ENCODE measurements at regions not wholly inside any gene's neighbourhood (a gene's known extent, or its start where the extent isn't known, plus 50 kb on each side); places are given as distances from the start of the nearest gene placed in this dataset.

- Histone ChIP-seq H3K27me3 (ENCODE audit: insufficient read depth in 3 of 3, low read length in 2 of 3) (no peaks in the 10 kb centered on the region), H3K36me3 (ENCODE audit: insufficient read depth in 1 of 2, low read depth in 1 of 2) (no peaks in the 10 kb centered on the region), H3K4me1 (no peaks in the 10 kb centered on the region), H3K4me3 (no peak overlapping the region), H3K27ac (no peak overlapping the region), H3K9me3 (no peaks in the 10 kb centered on the region)
- intact Hi-C loops (cut with DNase I): no loop called here
- no peak for ATAC-seq
- TF ChIP-seq, protein P1, sequence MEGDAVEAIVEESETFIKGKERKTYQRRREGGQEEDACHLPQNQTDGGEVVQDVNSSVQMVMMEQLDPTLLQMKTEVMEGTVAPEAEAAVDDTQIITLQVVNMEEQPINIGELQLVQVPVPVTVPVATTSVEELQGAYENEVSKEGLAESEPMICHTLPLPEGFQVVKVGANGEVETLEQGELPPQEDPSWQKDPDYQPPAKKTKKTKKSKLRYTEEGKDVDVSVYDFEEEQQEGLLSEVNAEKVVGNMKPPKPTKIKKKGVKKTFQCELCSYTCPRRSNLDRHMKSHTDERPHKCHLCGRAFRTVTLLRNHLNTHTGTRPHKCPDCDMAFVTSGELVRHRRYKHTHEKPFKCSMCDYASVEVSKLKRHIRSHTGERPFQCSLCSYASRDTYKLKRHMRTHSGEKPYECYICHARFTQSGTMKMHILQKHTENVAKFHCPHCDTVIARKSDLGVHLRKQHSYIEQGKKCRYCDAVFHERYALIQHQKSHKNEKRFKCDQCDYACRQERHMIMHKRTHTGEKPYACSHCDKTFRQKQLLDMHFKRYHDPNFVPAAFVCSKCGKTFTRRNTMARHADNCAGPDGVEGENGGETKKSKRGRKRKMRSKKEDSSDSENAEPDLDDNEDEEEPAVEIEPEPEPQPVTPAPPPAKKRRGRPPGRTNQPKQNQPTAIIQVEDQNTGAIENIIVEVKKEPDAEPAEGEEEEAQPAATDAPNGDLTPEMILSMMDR (IDR thresholded peaks at IDR 0.05): no peak
- 31 to 45% (median 33%) methylated on average over 9 of the region's 9 CpGs for WGBS, 3 donors
- no peak for DNase-seq
These were observed 591.2 kb downstream of the VRK1 start for GRCh38 chr14:97388408-97388807.

- peak; percentile 27 to 67 for DNase-seq
- H3K4me1 ChIP-seq: no peaks in the 10 kb centered on the region
- ATAC-seq: peak in 2 of 4 donors; percentile 31 to 51
- no peak overlapping the region for H3K27ac ChIP-seq
- no peak overlapping the region for H3K4me3 ChIP-seq
- TF ChIP-seq, protein P1 (IDR thresholded peaks at IDR 0.05): no peak
- H3K36me3 ChIP-seq (ENCODE audit: insufficient read depth in 1 of 2, low read depth in 1 of 2): no peaks in the 10 kb centered on the region
- intact Hi-C loops (cut with DNase I): no loop called here
- 43 to 53% (median 46%) methylated on average over 4 of the region's 4 CpGs for WGBS, 3 donors
- peaks cover 0 to 2% (median 0%) of the 10 kb centered on the region in 3 donors for H3K27me3 ChIP-seq (ENCODE audit: insufficient read depth in 3 of 3, low read length in 2 of 3)
- H3K9me3 ChIP-seq: no peaks in the 10 kb centered on the region
These were observed 593.0 kb downstream of the VRK1 start for GRCh38 chr14:97390096-97390724.

DNA sequence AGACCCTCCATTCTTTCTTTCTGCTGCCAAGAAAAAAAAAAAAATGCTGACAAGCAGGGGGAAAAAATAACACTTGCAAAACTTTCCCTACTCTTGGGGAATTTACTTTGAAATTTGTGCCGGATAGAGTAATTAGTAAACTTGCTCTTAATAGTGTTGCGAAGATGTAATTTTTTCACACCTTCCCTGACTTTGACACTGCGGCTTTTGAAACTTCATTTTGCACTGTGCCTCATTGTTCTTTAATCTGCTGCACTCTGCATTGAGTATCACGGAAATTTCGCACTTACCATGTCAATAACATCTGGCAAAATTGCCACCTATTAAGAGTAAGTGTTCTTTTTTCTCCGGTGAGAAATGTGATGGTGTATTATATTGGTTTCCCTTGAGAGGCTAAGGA is 596.1 kb downstream of the VRK1 start:
- Histone ChIP-seq H3K27ac (no peak overlapping the region), H3K36me3 (ENCODE audit: insufficient read depth in 1 of 2, low read depth in 1 of 2) (no peaks in the 10 kb centered on the region), H3K4me1 (no peaks in the 10 kb centered on the region), H3K9me3 (no peaks in the 10 kb centered on the region), H3K27me3 (ENCODE audit: insufficient read depth in 3 of 3, low read length in 2 of 3) (peaks cover 0 to 2% (median 0%) of the 10 kb centered on the region in 3 donors), H3K4me3 (no peak overlapping the region)
- intact Hi-C loops (cut with DNase I): no loop called here
- TF ChIP-seq, protein P1 (IDR thresholded peaks at IDR 0.05): no peak
- ATAC-seq: no peak
- WGBS, 3 donors: 47 to 52% (median 48%) methylated on average over 6 of the region's 6 CpGs
- DNase-seq: no peak

DNA sequence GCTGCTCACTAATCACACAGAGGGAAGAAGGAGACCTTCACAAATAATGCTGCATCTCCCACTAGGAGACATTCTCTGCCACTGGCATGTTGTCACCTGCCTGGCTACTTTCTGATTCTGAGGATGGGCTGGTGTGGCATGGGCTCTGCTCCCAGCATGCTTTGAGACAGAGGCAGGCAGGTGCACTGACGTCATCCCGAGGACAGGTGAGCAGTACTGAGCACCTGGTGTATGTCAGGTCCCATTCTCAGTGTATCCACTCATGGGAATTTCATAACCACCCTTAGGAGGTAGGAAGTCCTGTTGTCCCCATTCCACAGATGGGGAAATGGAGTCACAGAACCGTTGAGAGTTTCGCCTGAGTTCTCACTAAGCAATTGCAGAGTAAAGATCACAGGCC is 597.9 kb downstream of the VRK1 start:
- H3K36me3 ChIP-seq (ENCODE audit: insufficient read depth in 1 of 2, low read depth in 1 of 2): no peaks in the 10 kb centered on the region
- no peak overlapping the region for H3K4me3 ChIP-seq
- peaks cover 0 to 2% (median 0%) of the 10 kb centered on the region in 3 donors for H3K27me3 ChIP-seq (ENCODE audit: insufficient read depth in 3 of 3, low read length in 2 of 3)
- WGBS, 3 donors: 78 to 86% (median 82%) methylated on average over 4 of the region's 4 CpGs
- no peaks in the 10 kb centered on the region for H3K4me1 ChIP-seq
- intact Hi-C loops (cut with DNase I): no loop called here
- no peak for DNase-seq
- no peak for ATAC-seq
- TF ChIP-seq, protein P1 (IDR thresholded peaks at IDR 0.05): no peak
- no peaks in the 10 kb centered on the region for H3K9me3 ChIP-seq
- no peak overlapping the region for H3K27ac ChIP-seq

GRCh38 chr14:97401714-97402113 is 604.5 kb downstream of the VRK1 start:
- no peaks in the 10 kb centered on the region for H3K9me3 ChIP-seq
- ATAC-seq (no peak), DNase-seq (no peak)
- no peak overlapping the region for H3K27ac ChIP-seq
- WGBS, 3 donors: 77 to 80% (median 78%) methylated on average over 7 of the region's 7 CpGs
- H3K36me3 ChIP-seq (ENCODE audit: insufficient read depth in 1 of 2, low read depth in 1 of 2): no peaks in the 10 kb centered on the region
- TF ChIP-seq, protein P1 (IDR thresholded peaks at IDR 0.05): no peak
- intact Hi-C loops (cut with DNase I): no loop called here
- H3K27me3 ChIP-seq (ENCODE audit: insufficient read depth in 3 of 3, low read length in 2 of 3): no peaks in the 10 kb centered on the region
- H3K4me1 ChIP-seq: no peaks in the 10 kb centered on the region
- H3K4me3 ChIP-seq: no peak overlapping the region

Data from psoas muscle (tissue), 7 donors.